HL-60/S4 (cell line): ENCODE measurements at regions not wholly inside any gene's neighbourhood (a gene's known extent, or its start where the extent isn't known, plus 50 kb on each side); places are given as distances from the start of the nearest gene placed in this dataset.

Experiments used
- in situ Hi-C: fragments of 300-500 bp; cut with MboI; formaldehyde crosslinking; loops from 2 replicates; pipeline ENCODE4 v1.14.3; 2022; ENCODE audit warnings: low sequenced_read_pairs

DNA sequence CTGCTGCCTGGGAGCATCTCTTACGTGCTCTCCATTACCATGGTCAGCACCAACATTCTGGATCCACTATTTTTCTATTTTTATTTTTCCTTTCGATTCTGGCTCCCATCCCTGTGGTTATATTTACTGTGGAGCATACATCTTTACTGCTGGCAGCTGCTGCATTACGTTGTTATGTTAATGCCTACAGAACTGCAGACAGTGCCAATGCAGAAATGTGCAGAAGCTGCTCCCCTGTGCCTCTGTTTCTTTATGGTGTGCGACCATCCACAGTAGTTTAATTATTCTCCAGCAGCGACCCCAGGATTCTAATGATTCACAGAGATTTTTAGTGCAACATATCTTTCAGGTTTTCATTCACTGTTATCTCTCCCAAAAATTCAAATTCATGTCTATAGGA is 911.7 kb upstream of the SLITRK6 start:
- in situ Hi-C loops: no loop called here

DNA sequence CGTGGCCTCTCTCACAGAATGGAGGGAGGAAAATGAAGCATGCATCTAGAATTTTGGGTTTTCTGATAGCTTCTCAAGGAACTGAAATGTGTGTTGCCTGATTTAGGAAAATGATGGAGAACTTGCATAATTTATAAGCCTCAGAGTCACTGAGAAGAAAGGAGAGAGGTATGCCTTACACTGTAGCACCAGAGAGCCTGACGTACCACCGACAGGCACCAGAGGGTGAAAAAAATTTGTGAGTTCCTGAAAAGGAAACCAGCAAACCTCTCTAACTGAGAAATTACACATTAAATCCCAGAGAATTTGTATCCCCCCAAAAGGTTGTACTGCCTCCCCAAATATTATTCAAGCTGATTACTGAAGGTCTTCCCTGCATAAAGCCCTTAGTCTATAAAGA is 915.3 kb upstream of the SLITRK6 start:
- in situ Hi-C loops: no loop called here

- in situ Hi-C loops: no loop called here
Measured at GRCh38 chr13:86725105-86725504, 925.9 kb upstream of the SLITRK6 start.

GRCh38 chr13:86729206-86729605 is 930.0 kb upstream of the SLITRK6 start:
- in situ Hi-C loops: no loop called here

DNA sequence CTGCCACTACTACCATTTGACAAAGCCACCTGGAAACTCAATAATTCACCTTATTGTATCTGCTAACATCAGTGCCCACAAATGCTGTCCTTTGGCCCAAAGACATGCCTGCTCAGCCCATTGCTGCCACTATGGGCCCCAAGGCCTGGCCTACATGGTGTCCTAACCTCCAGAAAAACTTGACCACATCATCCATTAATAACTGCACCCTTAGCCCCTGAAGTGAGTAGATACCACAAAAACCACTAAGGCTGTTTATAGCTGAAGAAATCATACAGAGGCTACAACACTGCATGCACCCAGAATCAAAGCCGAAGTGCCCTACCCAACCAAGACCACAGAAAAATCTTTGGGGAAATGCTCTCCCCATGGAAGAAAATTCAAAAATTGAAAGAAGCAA is 932.8 kb upstream of the SLITRK6 start:
- in situ Hi-C loops: no loop called here

DNA sequence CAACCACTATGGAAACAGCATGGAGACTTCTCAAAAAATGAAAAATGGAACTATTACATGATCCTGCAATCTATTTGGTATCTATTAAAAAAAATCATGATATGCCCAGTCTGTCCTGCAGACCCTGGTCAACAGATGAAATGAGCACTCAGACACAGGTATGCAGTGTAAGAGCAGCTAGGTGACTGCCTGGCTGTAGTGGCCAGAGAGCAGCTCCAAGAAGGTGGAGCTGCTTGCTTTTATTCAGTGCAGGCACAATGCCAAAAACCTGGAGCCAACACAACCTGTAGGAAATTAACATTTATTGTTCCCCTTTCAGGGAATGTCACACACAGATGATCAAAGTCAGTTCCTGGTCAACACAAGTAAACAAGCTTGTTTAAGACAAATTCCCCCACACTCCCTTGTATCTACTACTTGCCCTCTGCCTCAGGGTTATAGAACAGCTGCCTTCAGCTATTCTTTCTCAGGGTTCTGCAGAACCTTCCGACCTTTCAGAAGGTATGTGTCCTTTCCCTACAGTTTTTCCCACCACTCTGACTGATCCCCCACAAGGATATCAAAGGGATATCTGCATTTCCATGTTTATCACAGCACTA is 933.7 kb upstream of the SLITRK5 start:
- in situ Hi-C loops: no loop called here

DNA sequence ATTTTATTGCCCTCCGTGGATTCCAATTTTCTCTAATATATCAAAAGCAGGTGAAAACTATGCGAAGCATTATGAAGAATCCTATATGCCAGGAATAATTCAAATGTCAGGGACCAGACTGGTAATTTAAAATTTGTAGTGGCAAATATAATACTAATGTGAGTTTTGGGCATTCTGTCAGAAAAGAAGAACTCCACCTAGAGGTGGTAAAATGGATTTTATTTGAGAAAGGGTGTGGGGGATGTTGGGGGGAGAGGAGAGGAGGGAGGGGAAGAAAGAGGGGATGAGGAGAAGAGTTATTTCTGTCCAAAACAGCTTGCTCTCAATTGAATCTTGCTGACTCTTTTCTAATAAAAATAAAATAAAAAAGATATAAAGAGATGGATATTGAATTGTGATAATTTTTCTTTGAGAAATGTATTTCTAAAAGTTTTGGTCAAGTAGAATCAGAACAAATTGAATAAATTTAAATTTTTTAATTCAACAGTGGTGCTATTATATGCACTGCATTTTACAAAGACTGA is 929.3 kb upstream of the SLITRK5 start:
- in situ Hi-C loops: no loop called here

DNA sequence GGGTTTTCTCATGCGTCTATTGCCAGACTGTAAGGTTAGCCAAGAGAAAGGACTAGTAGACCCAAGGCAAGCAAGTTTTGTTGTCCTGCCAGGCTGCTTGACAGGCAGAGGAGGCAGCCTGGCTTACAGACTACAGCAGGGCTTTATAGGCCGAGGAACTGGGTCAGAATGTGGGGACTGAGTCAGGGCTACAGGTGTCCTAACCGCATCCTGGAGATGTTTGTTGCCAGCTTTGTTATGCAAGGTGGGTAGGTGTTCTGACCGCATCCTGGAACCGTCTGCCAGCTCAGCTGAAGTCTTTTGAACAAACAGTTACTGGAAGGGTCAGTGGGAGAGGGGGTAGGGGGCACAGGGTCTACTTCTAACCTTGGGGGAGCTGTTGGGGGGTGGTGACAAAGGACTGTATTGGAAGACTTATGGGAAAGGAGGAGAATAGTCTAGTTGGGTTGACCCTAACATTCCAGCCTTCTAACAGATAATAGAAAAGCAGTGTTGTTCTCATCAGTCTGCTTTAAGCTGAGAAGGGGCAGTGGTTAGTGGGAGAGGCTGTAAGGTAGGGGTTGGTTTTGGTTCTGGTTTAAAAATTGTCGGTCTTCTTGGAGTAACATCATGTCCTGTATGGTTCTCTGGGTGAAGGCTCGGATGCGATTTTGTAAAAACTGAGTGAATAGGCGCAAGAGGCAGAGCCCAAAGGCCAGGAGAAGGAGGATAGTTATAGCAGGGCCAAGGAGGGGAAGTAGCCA is 913.8 kb upstream of the SLITRK5 start:
- in situ Hi-C loops: no loop called here

- in situ Hi-C loops: no loop called here
Measured at GRCh38 chr13:86758116-86758515, 913.1 kb upstream of the SLITRK5 start.

DNA sequence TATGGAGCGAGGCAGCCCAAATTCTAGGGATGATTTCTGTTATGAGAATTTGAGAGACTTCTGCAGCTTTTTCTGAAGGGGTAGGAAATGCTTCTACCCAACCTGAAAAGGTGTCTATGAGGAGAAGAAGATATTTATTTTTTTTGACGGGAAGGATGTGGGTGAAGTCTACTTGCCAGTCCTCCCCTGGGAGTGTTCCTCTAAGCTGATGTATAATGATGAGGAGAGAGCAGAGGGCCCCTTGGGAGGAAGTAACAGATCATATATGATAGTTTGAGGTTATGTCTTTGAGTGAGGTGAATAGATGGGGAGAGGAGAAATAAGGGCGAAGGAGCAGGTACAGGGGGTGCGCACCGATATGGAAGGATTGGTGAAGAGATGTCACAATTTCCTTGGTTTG is 910.6 kb upstream of the SLITRK5 start:
- in situ Hi-C loops: no loop called here

DNA sequence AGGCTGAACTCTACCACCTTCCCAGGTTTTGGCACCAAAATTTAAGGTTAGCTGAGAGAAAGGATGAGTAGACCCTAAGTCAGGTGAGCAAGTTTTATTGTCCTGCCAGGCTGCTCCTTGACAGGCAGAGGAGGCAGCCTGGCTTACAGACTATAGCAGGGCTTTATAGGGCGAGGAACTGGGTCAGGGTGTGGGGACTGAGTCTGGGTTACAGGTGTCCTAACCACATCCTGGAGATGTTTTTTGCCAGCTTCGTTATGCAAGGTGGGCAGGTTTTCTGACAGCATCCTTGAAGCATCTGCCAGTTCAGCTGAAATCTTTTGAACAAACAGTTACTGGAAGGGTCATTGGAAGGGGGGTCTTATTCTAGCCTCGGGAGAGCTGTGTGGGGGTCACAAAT is 905.7 kb upstream of the SLITRK5 start:
- in situ Hi-C loops: no loop called here

GRCh38 chr13:86788616-86789015 is 882.6 kb upstream of the SLITRK5 start:
- in situ Hi-C loops: no loop called here

DNA sequence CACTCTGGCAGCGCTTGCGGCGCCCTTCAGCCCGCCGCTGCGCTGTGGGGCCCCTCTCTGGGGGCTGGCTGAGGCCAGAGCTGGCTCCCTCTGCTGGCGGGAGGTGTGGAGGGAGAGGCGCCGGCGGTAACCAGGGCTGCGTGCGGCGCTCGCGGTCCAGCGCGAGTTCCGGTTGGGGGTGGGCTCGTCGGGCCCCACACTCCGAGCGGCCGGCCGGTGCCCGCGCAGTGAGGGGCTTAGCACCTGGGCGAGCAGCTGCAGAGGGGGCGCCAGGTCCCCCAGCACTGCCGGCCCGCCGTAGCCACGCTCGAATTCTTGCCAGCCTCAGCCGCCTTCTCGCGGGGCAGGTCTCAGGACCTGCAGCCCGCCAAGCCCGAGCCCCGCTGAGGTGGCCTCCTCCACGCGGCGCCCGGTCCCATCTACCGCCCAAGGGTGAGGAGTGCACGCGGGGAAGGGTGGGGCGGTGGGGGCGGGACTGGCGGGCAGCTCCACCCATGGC is 879.0 kb upstream of the SLITRK5 start:
- in situ Hi-C loops: no loop called here

- in situ Hi-C loops: no loop called here
Measured at GRCh38 chr13:86795858-86796257, 875.3 kb upstream of the SLITRK5 start.

GRCh38 chr13:86810361-86810760 is 860.8 kb upstream of the SLITRK5 start:
- in situ Hi-C loops: no loop called here

DNA sequence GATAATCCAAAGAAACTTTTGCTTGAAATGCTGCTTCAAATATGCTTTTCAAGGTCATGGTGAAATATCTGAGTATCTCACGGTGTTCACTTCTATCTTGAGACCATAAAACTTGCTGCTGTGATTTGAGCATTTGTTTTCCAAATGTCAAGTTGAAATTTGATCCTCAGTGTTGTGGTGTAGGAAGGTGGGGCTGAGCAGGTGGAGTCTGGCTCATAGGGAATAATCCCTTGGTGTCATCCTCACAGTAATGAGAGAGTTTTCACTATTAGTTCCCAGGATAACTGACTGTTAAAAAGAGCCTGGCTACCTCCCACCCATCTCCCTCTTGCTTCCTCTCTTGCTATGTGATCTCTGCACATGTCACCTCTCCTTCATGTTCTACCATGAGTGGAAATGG is 858.0 kb upstream of the SLITRK5 start:
- in situ Hi-C loops: no loop called here

GRCh38 chr13:86825410-86825809 is 845.8 kb upstream of the SLITRK5 start:
- in situ Hi-C loops: no loop called here

GRCh38 chr13:86826232-86826631 is 844.9 kb upstream of the SLITRK5 start:
- in situ Hi-C loops: no loop called here

GRCh38 chr13:86830046-86830445 is 841.1 kb upstream of the SLITRK5 start:
- in situ Hi-C loops: no loop called here

GRCh38 chr13:86831084-86831483 is 840.1 kb upstream of the SLITRK5 start:
- in situ Hi-C loops: no loop called here

DNA sequence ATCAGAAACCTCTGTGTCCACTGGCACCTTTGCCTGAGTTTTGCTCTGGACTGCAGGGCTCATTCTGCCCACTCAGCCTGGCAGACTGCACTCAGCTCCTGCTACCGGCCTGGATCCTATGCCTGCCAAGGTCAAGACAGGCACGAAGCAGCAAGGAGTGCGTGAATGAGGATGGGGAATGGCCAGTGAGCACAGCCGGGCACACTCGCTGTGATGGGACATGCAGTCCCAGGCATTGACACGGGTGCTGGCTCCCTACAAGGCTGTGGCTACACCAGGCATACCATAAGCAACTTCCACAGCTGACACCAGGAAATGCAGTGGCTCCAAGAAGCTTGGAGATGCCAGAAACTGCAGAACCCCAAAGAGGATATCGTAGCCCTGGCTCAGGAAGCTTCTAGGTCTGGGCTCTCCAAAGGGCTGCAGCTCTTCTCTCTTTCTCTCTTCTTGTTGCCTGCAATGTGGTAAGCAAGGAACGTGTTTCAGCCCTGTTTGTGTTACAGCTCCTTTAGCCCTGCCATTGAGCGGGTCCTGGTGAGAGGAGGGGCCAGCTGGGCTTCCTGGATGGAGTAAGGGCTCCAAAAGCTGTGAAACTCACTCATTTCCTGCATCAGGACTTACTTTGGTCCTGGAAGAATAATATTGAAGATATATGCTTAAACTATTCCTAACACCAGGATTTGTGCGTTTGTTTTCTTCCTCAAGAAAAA is 832.6 kb upstream of the SLITRK5 start:
- in situ Hi-C loops: no loop called here

DNA sequence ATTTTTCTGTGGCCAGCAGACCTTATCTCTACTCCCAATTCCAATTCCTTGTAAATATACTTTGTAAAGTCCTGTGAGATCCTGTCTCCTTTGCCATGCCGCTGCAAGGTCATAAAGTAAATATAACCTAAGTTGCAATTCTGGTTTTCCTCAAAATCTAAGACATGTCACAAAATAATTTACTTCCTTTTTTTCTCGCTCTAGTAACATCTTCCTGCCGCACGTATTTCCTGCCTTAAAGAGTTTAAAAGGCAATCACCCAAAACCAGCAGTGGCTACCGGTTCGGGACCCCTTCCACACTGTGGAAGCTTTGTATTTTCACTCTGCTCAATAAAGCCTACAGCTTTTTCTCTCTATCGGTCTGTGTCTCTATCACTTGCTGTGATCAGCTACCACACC is 832.0 kb upstream of the SLITRK5 start:
- in situ Hi-C loops: no loop called here
